Hepatocyte (in vitro differentiated cells): ENCODE measurements at regions not wholly inside any gene's neighbourhood (a gene's known extent, or its start where the extent isn't known, plus 50 kb on each side); places are given as distances from the start of the nearest gene placed in this dataset.
"Not testable (repeated sequence)": the region's sequence is repeated elsewhere in the genome, so short reads cannot be mapped to it uniquely, and the experiment has no call there.

Experiments used
- EZH2 ChIP-seq: fragments of 200-600 bp; sonication (generic); IDR thresholded peaks from 2 replicates; pipeline ENCODE4 v1.6.1; 2016; ENCODE audit warnings: antibody characterized with exemption, mild to moderate bottlenecking, borderline replicate concordance
- TF ChIP-seq, protein P1 (sequence below): fragments of 200-600 bp; sonication (generic); IDR thresholded peaks from 2 replicates; pipeline ENCODE4 v1.5.1; 2016; ENCODE audit warnings: antibody characterized with exemption, mild to moderate bottlenecking; ENCODE audit not compliant: poor library complexity

DNA sequence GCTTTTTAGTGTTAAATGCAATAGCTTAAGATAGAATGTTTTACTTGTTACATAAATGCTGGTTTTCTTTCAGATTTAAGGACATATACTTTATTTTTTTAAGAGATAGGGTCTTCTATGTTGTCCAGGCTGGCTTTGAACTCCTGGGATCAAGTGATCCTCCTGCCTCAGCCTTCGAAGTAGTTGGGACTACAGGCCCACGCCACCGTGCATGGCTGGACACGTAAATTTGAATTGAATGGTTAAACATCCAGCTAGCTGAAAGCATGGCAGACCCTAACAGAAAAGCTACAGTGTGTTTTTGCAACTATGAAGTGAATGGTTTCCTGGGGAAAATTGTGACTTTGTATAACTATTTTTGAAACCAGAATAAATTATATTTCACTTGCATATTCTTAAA lies 2888.6 kb downstream of the RPIA start:
- not testable (repeated sequence) for TF ChIP-seq EZH2
- TF ChIP-seq, protein P1, sequence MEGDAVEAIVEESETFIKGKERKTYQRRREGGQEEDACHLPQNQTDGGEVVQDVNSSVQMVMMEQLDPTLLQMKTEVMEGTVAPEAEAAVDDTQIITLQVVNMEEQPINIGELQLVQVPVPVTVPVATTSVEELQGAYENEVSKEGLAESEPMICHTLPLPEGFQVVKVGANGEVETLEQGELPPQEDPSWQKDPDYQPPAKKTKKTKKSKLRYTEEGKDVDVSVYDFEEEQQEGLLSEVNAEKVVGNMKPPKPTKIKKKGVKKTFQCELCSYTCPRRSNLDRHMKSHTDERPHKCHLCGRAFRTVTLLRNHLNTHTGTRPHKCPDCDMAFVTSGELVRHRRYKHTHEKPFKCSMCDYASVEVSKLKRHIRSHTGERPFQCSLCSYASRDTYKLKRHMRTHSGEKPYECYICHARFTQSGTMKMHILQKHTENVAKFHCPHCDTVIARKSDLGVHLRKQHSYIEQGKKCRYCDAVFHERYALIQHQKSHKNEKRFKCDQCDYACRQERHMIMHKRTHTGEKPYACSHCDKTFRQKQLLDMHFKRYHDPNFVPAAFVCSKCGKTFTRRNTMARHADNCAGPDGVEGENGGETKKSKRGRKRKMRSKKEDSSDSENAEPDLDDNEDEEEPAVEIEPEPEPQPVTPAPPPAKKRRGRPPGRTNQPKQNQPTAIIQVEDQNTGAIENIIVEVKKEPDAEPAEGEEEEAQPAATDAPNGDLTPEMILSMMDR, result not testable (repeated sequence)
